NCI-H2196 (cell line): ENCODE measurements at regions not wholly inside any gene's neighbourhood (a gene's known extent, or its start where the extent isn't known, plus 50 kb on each side); places are given as distances from the start of the nearest gene placed in this dataset.

Source experiments
- DNase-seq: peaks from one replicate; lab custom pipeline; 2025; ENCODE audit not compliant: unreplicated experiment; lab: John Stamatoyannopoulos, UW

DNA sequence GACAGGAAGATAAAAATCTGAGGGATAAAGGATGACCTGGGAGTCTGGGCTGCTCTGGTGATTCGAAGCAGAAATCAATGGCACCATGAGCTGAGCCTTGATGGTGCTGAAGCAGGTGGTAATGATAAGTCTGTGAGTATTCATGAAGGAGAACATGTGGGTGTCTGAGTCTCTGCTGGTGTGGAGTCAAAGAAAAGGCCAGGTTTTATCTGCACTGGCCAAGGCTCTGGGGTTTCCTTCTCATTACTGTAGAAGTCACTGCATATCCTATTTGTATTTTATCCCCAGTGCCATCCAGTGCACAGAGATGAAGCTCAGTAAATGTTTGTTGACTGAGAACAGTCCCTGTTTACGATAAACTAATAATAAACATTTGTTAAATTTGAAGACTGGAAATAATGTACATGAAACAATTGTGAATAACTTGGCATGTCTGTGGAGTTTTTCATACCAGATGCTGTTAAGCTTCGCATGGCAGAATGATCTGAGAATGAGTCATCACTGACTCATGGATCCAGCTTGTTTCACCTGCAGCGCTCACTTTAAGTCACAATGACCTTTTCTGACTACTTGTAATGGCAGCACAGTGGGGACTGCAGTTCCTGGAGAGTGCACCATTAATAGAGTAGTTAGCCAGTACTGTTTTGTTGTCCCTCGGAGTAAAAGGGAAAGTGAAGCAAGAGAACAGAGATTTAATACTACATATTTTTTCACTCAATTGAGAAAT lies 538.5 kb downstream of the HTR7 start:
- no peak for DNase-seq

DNA sequence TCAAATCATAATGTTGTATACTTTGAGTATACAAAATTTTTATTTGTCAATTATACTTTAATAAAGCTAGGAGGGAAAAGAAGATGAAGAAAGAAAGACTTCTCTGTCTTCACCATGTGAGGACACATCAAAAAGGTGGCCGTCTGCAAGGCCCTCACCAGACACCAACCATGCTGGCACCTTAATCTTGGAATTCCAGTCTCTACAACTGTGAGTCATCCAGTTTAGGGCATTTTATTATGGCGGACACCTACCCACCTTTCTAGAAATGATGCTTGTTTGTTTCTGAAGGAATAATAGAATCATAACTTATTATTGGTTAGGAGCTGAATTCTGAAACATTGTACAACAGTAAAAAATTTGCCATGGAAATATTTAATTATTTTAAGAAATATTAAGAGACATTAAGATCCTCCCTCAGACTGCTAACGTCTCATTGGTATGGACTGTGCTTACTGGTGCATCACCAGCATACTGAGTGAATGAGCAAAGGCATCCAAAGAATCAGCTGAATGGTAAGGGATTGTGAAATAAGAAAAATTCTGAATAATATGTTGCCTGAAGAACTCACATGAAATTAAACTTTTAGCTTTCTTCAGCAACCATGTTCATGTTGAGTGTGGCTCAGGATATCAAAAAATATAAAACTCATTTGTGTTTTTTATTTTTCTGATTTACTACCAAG lies 536.6 kb downstream of the HTR7 start:
- no peak for DNase-seq

DNA sequence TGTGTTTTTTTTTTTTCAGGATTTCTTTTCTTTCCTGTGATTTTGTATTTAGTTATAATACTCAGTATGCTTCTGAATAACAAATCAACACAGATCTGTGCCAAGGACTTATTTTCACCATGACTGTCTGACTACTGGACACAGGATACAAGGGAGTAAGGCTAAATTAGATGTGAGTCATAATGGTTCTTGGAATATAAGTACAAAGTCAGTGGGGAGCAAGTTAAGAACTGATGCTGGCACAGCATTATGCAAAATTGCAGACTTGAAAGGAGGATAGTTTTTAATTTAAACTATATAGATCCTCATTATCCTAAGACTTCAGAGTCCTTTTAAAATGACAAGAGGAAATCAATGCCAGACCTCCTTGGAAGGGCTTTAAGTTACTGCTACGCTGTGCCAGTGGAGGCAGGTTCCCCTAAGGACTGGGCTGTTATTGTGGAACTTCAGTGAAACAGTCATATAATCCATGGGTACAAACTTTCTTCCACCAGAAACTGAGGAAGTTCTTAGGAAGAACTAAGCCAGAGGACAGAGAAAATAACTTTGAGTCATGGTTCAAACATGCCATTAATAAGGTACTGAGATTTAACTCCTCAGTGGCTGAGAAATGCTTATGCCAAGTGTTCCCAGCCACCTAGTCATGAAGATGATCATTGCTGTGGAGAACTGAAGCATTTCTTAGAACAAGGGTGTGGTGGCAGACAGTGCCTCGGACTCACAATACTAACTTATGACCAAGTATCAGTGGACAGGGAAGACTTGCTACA lies 531.2 kb downstream of the HTR7 start:
- no peak for DNase-seq

DNA sequence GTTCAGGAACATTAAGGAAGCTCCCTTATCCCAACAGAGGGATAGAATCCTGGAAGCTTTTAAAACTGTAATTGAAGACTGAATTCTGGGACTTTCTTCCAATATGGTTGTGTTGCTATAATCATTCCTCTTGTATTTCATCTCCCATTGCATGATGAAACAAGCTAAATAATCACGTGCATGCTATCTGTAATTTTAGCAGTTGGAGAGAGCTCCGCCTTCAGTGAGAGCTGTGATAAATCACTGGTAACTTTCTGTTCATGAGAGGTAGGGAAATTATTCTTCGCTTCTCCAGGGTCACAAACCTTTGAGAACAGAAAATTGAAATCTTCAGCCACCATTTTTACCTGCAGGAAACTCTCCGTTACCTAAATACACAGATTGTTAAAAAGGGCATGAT lies 530.2 kb downstream of the HTR7 start:
- DNase-seq, result no peak

DNA sequence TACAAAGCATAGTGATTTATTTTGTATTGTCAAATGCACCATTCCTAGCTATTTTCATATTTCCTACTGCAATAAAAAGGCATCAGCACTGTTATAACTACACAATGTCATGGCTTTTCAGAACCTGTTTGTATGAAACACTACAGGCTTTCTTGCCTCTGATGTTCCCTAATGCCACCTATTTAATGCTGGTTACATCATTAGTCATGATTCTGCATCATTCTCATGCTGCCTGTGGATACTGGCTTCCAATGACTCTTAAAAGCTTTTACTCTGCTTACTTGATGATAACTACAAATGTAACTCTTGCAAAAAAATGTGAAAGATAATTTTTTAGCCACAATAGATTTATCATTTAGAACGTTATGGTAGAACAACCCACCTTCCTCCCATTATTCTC lies 529.4 kb downstream of the HTR7 start:
- DNase-seq, result no peak

DNA sequence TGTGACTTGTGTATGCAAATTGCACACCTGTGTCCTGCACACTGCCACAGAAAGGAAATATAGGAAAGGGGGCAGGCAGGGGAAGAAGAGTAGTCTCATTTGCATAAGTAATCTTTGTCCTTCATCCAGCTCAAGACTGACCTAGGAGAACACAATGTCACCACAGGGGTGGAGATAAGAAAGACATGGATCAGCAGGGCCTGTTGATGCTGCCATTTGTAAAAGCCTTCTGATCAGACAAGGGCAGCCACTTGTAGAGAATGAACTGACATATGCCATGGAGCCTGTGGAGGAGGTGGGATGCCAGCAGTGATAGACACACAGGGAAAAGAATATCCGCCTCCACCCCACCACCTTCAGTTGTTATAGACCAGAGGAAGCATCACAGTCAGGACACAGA lies 528.9 kb downstream of the HTR7 start:
- DNase-seq, result no peak

DNA sequence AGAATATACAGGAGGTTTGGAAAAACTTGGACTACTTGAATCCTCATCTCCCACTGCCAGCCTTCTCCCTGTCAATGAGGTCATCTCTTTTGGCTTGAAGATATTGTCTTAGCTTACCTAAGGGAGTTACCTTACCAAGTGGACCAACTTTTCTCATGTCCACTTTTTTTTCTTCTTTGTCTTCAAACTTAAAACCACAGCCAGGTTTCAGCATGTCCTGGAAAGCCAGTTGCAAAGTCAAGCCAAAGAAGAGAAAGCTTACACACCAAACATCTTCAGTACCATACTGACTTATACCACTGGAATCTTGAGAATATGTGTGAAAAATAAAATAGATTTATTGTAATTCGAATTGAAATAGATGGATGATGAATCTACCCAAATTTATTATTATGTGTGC lies 520.5 kb downstream of the HTR7 start:
- DNase-seq, result no peak

DNA sequence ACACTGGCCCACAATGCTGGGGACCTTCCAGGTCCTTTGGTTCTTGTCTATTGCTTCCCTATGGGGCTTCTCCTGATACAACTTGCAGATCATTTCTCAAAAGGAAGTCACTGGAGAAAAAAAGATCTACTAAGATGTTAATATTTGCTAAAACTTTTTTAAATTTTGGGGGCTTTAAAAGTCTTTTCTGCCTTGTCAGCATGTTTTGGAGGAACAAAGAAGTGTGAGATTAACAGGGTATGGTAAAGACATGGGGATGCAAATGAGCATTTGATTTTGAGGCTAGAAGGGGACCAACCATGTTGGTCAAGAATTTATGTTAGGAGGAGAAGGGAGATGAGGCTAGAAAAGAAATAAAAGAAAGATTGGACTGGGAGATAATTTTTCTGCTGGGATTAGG lies 515.4 kb downstream of the HTR7 start:
- DNase-seq, result no peak

DNA sequence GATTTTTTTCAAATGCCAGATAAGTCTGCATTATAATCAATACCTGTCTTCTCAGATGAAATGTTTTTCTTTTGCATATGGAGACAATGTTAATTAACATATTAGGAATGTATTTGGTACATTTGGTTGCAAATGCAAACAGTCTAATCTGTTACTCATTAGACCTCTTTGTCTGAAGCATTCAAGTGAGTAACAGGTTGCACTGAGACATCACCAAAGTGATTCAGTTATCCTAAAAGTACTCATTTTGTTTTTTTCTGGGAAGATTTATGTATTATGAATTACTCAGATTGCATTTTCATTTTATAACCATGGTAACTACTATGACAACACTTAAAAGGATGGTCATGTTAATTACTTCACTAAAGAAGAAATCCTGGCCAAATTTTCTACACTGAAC lies 513.6 kb downstream of the HTR7 start:
- no peak for DNase-seq

DNA sequence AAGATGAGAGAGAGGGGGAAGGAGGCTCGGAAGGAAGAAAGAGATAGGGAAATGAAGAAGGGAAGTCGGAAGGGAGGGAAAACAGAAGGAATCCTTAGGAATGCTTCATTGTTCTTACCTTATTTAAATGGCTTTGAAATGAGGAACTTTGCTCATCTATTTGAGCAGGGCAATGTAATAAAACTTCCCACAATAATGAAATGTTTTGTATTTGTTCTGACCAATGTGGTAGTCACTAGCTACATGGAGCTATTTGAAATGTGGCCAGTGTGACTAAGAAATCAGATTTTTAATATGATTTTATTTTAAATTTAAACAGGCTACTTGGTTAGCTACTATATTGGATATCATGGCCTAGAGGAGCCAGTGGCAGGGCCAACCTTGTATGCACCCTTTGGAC lies 510.6 kb downstream of the HTR7 start:
- DNase-seq, result no peak

DNA sequence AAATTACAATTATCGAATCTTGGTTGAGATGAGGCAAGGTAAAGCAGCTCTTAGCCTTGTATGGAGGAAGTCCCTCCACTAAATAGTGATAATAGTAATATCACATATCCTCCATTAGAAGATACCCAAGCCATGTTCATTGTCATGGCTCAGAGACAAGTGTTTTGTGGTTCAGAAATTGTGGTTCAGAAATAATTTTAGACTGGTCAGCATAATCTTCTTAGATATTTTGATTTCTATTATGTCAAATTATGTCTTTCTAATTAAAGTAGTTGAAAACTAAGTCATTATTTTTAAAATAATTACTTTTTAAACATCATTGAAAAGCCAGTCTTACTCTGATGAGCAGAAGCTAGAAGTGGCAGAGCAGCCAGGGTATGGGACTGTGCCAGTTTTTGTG lies 507.7 kb downstream of the HTR7 start:
- DNase-seq, result no peak

DNA sequence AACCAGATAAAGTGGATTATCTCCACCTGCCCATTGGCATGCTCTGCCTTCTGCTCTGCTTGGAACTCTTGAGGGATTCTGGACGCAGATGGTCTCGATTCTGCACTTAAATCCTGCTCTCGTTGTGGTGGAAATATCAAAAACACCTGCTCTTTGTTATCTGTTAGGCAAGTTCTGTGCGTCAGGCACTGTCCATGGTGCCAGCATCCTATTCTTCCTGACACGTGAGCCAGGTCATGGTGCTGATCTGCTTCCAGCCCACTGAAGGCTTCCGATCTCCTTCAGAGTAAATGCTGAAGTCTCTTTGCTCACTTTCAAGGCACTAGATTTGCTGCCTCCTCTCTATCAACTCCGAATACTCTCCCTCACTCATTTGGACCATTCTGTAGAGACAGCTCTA lies 505.6 kb downstream of the HTR7 start:
- no peak for DNase-seq

DNA sequence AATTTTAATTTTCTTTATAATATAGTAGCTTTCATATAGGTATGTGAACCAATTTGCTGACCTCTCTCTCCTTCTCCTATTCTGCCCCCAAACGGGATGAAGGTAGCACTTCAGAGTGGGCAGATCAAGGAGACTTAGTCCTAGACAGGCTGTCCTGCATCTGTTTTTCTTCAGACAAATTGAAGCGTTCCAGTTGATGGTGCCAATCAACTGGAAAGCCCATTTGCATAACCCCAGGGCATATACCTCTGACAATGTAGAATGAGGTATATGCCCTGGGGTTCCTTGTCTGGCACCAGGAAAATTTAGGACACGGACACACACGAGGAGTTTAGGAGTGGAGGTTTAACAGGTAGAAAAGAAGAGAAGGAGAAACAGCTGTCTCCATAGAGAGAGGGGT lies 502.9 kb downstream of the HTR7 start:
- DNase-seq, result no peak

DNA sequence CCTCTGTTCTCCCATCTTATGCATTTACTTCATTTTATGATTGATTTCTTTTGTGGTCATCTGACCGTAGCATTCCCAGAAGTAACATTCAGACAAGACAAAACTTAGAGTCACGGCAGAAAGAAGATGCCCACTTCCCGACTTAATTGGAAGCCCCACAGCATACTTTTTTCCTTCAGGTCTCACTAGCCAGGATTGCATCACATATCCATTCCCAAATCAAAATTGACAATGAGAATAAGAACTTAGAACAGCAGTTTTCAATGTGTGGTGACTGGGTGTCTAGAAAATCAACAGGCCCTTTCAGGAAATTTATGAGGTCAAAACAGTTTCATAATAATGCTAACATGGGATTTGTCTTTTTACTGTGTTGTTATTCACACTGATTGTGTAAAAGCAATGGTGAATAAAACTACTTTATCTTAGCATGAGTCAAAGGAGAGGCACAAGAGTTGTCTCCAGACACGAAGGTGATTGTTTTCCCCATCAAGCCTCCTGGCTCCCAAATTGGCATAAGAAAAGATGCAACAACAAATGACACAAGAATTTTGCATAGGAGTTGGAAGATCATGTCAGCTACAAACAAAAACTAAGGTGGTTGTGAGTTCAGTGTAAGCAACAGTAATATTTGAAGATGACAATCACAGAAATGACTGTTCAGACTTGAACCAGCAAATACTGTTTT lies 493.9 kb downstream of the HTR7 start:
- DNase-seq, result no peak

DNA sequence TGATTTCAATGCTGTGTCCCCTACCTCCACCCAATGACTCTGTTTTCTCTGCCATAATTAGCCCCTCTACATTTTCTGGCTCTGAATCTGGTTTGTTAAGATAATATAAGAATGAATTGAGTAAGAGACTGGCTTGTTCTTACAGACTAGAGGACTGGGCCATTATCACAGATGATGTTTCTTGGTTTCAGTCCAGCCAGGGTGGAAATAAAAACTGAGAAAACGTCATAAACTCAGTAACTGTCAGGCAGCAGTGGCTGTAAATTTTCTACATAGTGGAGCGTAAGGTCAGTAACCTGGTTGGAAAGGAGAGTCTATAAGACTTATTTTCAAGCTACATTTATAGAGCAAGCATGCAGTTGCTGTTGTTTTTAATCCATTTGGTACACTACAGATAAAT lies 485.4 kb downstream of the HTR7 start:
- no peak for DNase-seq

DNA sequence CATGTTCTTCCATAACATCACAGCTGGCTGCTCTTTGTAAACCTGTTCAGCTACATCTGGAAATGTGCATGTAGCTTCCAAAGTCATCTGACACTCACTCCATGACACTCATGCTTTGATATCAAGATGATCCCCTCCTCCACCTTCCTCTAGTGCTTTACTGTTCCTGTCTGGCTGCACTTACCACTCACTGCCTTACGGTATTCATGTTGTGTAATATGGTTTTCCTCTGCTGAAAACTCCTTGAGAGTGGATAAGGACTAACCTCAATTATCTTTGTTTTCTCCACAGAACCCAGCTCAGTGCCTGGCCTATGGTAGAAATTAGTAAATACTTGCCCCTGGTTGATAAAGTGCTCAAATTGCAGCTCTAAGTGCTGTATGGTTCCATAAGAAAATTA lies 483.9 kb downstream of the HTR7 start:
- no peak for DNase-seq

DNA sequence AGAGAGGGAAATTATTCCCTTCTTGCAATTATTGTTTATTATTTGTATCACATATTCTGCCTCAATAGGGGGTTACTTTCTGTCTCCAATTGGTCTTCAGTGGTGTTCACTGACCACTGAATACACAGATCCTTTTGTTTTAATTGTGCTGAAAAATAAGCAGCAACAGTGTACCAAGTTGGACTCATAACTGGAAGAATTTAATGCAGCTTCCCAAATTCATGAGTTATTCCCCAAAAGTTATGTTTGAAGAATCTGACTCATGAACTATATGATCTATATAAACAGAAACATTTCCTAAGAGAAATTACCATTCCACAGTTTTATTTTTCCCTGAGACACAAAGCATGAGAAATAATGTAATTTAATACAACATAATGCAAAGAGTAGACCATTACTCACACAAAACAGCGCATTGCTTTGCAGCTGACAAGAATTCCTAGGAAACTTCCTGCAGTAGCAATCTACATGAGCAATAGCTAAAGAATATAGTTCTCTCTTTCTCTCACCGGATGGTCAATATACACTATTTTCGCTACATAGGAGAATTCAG lies 479.2 kb downstream of the HTR7 start:
- no peak for DNase-seq

DNA sequence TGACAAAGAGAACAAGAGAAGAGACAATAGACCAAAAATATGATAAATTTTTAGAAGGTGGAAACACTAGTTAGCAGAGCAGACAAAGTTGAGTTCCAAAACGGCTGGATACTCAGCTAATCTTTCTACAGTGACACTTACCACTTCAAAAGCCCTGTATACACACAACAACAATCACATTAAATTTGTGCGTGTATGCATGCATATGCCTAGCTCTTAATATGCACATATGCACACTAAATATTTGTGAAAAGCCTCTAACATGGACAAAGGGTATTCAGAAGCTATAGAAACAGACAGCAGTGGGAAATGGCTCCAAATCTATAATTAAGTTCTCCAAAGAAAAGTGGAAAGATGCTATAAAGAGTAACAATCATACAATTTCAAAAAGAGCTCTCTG lies 476.4 kb downstream of the HTR7 start:
- no peak for DNase-seq

DNA sequence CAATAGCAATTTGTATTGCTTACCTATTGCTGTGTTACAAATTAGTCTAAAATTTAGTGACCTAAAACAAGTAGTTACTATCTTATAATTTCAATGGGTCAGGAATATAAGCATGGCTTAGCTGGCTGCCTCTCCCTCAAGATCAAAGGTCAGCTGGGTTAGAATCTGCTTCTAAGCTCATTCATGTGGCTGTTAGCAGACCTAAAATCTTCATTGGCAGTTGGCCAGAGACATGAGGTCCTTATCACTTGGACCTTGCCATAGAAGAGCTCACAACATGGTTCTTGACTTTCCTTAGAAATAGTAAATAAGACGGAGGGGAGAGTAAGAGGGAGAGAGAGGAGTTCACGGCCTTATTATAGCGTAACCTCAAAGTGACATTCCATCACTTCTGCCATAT lies 468.0 kb downstream of the HTR7 start:
- no peak for DNase-seq

DNA sequence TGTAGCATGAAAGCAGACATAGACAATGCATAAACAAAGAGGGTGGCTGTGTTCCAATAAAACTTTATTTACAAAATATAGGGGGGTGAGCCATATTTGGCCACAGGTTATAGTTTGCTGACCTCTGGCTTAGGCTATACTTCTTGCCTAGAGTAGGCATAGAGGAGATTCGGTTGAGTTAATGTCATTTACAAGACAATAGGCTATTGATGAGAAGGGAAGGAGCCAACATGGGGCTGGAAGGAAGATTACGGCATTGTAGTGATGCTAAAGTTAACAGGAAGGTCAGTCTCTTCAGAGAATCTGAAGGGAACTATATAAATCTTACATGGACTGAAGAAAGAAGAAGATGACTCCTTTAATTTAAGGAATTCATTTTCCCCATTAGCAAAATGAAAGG lies 463.5 kb downstream of the HTR7 start:
- no peak for DNase-seq

DNA sequence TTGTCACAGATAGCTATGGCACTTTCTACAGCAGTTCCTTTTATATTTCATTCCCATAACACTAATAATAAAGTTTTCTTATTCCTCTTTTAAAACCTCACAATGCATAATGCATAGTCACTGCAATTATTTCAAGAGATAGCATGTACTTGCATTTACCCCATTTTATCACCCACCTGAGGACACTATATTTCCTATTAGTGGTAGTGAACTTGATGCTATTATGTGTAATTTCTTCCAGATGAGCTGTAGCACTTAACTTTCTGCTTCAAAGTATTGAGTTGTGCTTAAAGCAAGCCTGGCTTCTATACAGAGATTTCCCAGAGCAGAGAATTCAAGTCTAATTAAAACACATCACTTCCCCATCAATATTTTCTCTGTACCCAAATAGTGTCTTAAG lies 461.1 kb downstream of the HTR7 start:
- no peak for DNase-seq
